ENCODE measurements at regions not wholly inside any gene's neighbourhood (a gene's known extent, or its start where the extent isn't known, plus 50 kb on each side); places are given as distances from the start of the nearest gene placed in this dataset.

GRCh38 chr12:115194448-115194847, 510.5 kb upstream of the TBX3 start:
- H3K4me3 ChIP-seq (replicated peaks in 1 of 3; ENCODE audit: insufficient read depth in 1 of 3, low read depth in 1 of 3, low read length in 3 of 3), result no peak overlapping the region
- no TSS peak for BruUV-seq (replicated peaks)
- no peak overlapping the region for H3K9ac ChIP-seq (replicated peaks; ENCODE audit: extremely low read depth, insufficient read depth, low read length)
- TF ChIP-seq MAX (IDR thresholded peaks at IDR 0.05; ENCODE audit: insufficient read depth, insufficient read length), result no peak
- no peak for TF ChIP-seq POLR2A (IDR thresholded peaks at IDR 0.05; ENCODE audit: low read depth, low read length)
- TF ChIP-seq CTCF (IDR thresholded peaks at IDR 0.05; ENCODE audit: extremely low read depth in 1 of 2, insufficient read depth in 1 of 2, low read depth in 1 of 2, low read length in 2 of 2), result no peak
- no peak for TF ChIP-seq MYC (IDR thresholded peaks at IDR 0.05; ENCODE audit: low read depth, low read length)
- no peak for TF ChIP-seq EZH2 (IDR thresholded peaks at IDR 0.05; ENCODE audit: borderline replicate concordance, low read depth, low read length, severe bottlenecking)
- TF ChIP-seq FOS (IDR thresholded peaks at IDR 0.05; ENCODE audit: borderline replicate concordance, insufficient read depth, low read length), result no peak
- TF ChIP-seq JUN (IDR thresholded peaks at IDR 0.05; ENCODE audit: borderline replicate concordance, insufficient read depth, insufficient read length, low read depth), result no peak
- TF ChIP-seq GATA2 (IDR thresholded peaks at IDR 0.05; ENCODE audit: insufficient read depth, insufficient read length, low read depth, low read length), result no peak
- H3K9me1 ChIP-seq (replicated peaks; ENCODE audit: control insufficient read depth, extremely low read depth, insufficient read depth, low read length), result no peaks in the 10 kb centered on the region
- no peak for DNase-seq (ENCODE audit: low read depth, low spot score)
- no peak overlapping the region for H2AFZ ChIP-seq (ENCODE audit: low read depth, low read length)
- H3K27me3 ChIP-seq (ENCODE audit: control insufficient read depth in 2 of 2, insufficient read depth in 2 of 2, low read length in 2 of 2), result no peaks in the 10 kb centered on the region
- ChIA-PET POLR2A (no interaction called here), CTCF (no interaction called here)
- FAIRE-seq, result no peak
- H3K27ac ChIP-seq (ENCODE audit: insufficient read depth, low read depth, low read length), result no peak overlapping the region
- dilution Hi-C loops (cut with MboI; ENCODE audit: extremely low pct_ligation_motif_present, low sequenced_read_pairs), result no loop called here
- intact Hi-C loops (cut with micrococcal nuclease), result no loop called here
- H3K79me2 ChIP-seq (ENCODE audit: control insufficient read depth, insufficient read depth, low read length), result no peaks in the 10 kb centered on the region
- no peaks in the 10 kb centered on the region for H3K36me3 ChIP-seq (ENCODE audit: control insufficient read depth in 2 of 2, extremely low read depth in 1 of 2, insufficient read depth in 2 of 2, low read length in 2 of 2)
- no peaks in the 10 kb centered on the region for H3K4me1 ChIP-seq (ENCODE audit: control insufficient read depth, extremely low read depth, insufficient read depth, low read length)
- H4K20me1 ChIP-seq (replicated peaks; ENCODE audit: control insufficient read depth, extremely low read depth, insufficient read depth, low read length), result no peaks in the 10 kb centered on the region
- H3K4me2 ChIP-seq (ENCODE audit: insufficient read depth, low read length), result no peak overlapping the region
- H3K9me3 ChIP-seq (replicated peaks; ENCODE audit: control insufficient read depth, insufficient read depth, low read length), result peaks cover 7% of the 10 kb centered on the region

All from endothelial cell of umbilical vein (primary cell).